ENCODE measurements at regions not wholly inside any gene's neighbourhood (a gene's known extent, or its start where the extent isn't known, plus 50 kb on each side); places are given as distances from the start of the nearest gene placed in this dataset.

DNA sequence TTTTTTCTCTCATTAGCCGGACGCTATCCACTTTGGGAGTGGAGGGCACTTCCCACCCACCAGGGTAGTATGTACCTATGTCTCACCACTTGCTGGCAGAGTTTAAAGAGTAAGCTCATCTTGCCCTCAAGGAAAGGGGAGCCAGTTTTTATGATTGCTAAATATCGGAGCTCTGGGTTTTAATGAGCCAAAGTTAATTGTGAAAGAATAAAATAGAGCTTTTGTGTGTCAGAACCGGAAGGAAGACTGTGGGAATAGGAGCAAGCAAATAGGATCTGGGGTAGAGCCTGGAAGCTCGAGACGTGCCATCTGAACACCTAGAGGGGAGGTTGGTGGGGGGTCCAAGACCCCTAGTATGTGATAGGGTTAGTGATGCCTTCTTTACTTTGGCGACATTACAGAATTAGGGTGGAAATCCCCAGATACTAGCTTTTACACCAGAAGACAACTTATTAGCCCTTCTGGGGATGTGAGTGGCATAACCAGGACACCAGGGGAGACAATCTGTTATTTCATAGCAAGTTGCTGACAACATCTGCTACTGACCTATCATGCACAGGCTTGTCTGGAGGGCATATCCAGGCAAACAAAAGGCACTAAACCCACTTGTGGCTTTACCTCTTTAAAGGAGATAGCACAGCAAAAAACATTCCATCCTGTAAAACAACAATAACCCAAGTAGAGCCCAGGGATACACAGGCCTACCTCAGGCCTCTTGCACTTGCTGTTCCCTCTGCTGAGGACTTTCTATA, 333.8 kb downstream of the ZNF621 start:
- DNase-seq (ENCODE audit: low read depth in 2 of 2), result no peak

DNA sequence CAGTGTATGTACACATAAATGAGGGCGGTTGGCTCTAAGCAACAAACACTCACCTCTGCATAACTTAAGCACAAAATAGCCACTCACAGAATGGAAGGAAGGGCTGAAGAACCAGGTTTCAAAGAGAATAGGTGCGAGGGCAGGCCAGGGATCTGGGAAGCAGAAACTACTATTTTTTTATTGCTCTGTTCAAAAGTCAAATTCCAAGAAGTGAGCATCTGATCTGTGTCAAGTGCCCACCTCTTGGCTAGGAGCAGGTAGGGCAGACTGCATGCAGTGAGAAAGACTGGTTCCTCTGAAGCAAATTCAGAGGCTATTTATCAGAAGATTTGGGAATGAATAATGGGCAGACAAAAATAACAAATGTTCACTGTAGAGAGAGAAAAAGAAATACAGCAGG, 336.4 kb upstream of the CTNNB1 start:
- DNase-seq (ENCODE audit: low read depth in 2 of 2), result no peak

DNA sequence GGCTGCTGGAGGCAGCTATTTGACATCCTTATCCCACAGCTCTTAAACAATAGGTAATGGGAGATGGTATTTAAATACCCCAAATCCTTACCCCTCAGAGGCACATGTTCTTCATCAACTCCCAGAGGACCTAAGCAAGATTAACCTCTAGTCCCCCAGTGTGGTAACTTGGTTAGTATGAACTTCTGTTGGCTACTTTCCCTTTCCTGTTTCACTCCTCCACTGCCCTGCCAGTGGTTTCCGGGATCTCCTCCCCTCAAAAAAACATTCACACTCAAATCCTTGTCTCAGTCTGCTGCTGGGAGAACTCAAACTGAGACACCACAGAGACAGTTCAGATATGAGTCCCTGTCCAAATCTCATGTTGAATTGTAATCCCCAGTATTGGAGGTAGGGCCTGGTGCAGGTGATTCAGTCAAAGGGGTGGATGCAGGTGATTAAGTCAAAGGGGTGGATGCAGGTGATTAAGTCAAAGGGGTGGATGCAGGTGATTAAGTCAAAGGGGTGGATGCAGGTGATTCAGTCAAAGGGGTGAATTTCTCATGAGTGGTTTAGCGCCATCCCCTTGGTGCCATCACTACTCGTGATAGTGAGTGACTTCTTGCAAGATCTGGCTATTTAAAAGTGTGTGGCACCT, 335.0 kb upstream of the CTNNB1 start:
- no peak for DNase-seq (ENCODE audit: low read depth in 2 of 2)

DNA sequence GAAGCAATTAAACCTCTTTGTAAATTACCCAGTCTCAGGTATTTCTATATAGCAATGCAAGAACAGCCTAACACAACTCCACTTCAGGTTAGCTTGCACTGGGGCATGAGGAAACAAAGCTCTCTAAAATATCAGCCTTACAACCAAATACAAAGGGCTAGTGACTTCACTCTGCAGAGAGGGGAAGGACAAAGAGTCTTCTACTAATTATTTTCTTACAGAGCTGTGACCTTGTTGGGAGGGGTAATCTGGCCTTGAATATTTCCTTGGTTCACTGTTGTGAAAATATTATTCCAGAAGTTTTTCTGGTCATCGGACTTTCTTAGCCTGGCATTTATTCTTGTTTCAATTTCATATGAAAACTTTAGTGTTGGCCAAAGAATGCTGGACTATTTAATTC, 334.4 kb upstream of the CTNNB1 start:
- DNase-seq (ENCODE audit: low read depth in 2 of 2), result no peak

DNA sequence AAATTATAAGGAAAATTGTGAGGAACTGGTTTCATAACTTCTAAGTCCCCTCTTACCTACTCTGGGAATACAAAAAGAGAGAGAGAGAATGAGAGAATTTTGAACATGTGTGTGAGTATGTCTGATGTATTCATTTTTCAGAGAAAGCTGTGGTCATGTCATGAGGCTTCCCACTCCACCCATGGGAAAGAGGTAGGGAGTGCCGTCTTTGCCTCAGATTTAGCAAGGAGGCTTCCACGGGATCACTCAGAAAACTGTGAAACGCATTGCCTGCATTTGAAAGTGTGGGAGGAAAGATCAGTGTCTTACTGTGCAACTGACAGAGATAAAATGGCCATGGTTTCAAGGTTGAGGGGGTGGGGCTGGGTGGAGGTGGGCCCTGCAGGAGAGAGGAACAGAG, 331.5 kb upstream of the CTNNB1 start:
- no peak for DNase-seq (ENCODE audit: low read depth in 2 of 2)

DNA sequence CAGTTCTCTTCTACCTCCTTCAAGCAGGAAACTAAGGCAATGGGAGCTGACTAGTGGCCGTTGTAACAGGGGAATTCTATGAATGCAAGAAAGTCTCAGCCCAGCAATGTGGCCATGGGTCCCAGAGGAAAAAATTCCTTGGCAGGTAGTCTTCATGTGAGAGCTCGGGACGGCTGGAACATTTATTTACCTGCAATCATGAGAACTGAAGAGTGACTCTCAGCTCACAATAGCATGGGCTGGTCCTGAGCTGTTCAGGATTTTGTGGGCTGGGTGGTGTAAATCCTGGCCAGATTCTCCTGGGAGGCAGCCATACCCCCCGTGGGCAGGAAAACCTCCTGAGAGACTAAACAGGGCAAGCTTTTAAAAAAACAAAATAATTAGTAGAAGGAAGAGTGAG, 330.3 kb upstream of the CTNNB1 start:
- no peak for DNase-seq (ENCODE audit: low read depth in 2 of 2)

DNA sequence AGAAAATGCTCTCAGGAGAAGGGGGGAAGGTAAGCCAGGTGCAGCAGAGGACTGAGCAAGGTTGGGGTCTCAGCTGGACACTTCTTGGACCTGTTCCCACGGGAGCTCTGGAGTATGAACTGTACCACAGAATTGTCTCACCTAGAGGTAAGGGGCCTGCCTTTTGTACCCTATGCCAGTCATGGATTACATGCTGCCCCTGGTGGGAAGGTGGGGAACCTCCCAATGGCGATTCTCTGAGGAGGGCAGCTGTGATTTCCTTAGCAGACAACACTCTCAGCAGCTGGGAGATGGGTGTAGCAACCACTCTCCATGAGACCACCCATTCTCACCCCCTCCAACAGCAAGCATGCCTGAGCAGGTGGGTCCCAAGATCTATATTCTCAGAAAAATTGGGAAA, 329.4 kb upstream of the CTNNB1 start:
- DNase-seq (ENCODE audit: low read depth in 2 of 2), result no peak

DNA sequence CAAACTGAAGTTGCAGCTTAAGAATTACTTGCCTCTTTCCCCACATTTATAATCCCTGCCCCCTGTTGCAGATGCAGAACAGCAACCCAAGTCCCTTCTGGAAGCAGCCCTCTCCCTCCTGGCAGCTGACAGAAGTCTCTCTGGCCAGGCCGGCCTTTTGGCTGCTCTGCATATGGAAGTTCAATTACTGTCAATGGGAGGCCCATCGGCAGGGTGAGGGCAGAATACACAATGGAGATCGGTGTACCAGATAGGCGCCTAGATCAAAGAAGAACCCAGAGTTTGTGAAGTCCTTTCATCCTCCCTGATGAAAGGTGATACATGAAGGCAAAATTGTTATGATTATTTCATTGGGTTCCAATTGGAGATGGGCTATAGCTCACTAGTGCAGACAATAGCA, 327.9 kb upstream of the CTNNB1 start:
- DNase-seq (ENCODE audit: low read depth in 2 of 2), result no peak

DNA sequence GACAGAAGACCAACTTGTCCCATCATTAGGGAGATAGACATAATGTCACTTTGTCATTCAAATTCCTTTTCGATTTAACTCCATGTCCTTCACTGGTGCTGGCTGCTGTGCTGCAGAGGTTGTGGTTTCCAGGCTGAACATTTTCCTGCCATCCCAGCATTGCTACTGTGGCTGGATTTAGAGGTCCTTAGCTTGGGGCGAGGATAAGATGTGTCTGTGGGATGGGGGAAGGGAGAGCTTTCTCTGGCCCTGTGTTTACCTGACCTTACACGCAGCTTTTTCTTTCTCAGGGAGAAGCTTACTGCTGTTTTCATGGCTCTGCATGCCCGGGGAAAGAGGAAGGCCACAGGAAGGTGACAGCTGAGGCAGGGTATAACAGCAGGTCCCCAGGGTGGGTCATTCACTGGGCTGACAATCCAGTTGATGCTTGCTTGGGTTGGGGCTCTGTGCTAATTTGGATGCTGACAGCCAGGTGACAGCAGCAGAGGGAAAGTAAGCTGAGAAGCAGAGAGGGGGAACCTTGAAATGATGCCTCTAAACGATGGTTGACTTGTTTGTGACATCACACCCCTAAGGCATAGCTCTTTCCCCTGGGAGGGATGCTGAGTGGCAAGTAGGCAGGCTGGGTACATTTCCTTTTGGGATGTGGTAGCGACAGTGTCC, 326.9 kb upstream of the CTNNB1 start:
- DNase-seq (ENCODE audit: low read depth in 2 of 2), result no peak

DNA sequence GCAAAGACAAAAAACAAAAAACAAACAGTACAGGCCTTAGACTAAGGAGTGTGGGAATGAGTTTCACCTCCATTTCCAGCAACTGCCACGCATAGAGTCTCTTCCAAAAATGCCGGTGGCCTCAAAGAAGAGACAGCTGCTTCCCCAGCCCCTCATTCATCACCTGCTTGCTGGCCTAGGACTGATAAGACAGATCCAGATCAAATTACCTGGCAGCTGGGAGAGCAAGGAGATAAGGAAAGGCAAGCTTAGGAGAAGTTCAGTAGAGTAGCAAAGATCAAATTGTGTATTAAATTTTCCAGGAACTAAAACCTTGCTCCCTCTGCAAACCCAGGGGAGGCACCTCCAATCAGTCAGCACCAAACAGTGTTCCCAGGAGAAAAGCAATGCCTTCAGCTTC, 325.8 kb upstream of the CTNNB1 start:
- DNase-seq (ENCODE audit: low read depth in 2 of 2), result no peak

DNA sequence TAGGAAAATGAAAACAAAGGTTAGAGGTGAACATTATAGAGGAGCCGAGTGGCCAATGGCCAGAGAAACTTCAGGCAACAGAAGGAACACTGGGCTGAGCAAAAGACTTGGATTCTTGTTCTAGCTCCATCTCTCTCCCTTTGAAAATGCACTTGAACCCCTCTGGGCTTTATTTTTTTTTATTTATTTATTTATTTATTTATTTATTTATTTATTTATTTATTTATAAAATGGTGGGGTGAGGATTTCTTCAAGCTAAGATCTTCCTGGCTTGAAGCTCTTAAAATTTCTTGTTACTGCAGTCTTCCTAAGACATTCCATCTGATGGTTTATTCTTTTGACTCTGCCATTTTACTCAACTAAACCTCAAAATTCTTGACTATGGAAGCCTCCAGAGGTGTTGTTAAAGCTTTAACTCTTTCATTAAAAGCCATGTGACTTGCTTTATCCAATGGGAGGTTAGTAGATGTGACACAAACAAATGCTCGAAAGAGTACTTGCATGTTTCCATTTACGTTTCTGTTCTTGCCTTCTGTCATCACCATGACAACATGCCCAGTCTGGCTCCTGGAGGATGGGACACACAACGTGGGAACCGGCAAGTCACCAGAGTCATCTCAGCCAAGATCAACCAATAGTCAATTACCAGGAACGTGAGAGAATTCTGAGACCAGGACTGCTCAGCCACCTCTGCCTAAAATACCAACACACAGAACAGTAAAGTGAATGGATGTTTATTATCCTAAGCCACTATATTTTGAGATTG, 325.2 kb upstream of the CTNNB1 start:
- DNase-seq (ENCODE audit: low read depth in 2 of 2), result no peak

DNA sequence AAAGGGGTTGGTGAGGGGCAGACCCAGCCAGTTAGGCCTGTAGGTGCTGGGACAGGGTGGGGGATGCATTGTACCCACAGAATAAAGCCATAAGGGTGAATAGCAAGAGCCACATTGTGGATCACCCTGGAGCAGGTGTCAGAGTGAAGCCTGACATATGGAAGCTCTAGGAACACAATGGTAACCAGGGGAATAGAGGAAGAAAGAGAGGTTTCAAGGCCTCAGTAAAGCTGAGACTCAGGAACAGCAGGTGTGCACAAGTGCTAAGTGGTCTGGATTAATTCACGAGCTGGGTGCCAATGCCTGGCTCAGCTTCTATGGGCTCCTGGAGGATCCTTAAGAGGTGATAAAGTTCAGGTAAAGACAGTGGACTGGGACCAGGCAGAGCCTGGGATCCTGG, 323.7 kb upstream of the CTNNB1 start:
- DNase-seq (ENCODE audit: low read depth in 2 of 2), result no peak

DNA sequence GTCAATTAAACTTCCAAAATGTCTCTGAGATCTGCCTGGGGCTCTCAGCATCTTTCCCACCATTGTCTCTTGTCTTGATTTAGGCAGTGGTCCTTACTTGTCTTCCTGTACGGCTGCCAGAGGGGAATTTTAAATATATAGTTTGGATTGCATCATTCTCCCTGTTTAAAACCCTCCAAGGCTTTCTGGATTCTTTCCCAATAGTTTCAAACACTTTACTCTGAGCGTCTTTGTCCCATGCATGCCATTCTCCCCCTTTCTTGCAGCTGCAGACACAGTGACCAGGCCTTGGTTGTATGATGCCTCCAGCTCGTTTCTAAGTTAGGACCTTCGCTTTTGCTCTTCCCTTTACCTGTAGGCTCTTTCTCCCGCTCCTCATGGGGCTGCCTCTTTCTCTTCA, 323.3 kb upstream of the CTNNB1 start:
- no peak for DNase-seq (ENCODE audit: low read depth in 2 of 2)

DNA sequence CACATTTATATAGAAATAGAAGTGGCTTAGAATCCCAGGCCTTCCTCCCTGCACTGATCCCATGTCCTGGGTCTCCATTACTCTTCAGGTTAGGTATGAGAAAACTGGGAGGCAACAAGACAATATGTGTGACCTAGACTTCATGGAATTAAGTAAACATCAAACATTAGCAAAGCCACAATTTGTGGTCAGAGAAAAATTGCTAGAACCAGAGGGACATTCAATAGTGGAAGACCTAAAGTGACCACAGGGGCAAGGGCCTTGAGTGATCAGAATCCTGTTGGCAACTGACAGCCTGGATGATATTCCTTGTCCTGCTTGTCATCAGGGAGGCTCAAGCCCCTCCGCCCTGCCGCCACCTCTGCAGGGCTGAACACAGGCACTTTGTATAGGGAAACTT, 322.8 kb upstream of the CTNNB1 start:
- no peak for DNase-seq (ENCODE audit: low read depth in 2 of 2)

DNA sequence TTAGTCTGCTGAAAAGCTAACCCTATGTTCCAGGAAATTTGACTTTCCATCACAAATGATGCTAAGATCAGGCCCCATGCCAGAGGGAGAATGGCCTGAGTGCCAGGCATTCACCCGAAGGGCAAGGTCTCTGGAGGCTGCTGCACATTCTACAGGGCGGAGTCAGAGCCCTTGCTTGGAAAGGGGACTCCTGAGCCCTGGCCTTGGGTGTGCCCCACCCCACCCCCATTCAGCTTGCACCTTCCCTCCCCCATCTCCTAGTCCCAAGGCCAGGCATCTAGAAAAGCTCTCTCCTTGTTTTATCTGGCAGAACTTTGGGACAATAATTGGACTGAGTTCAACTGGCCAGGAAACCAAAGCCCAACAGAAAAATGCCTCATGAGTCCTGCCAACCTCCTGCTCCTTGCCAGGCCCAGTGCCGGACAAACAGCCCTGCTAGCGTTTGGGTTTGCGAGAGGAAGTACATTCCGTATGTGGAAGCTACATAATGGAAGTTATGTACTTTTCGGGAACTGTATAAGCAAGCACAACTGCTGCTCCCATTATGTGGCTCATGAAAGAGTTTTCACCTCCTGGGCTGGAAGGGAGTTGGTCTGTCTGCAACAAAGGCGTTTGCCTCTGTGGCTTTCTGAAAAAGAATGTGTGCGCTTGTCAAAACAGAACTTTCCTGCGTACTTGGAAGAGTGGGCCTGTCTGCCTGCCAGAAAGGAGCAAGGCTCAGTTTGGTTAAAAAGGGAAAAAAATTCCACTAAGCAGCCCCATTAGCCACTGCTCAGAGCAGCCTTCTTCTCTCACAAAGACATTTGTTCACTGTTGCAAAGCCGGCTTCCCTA, 321.5 kb upstream of the CTNNB1 start:
- peak in 1 of 2 experiments; percentile 8 for DNase-seq (ENCODE audit: low read depth in 2 of 2)

DNA sequence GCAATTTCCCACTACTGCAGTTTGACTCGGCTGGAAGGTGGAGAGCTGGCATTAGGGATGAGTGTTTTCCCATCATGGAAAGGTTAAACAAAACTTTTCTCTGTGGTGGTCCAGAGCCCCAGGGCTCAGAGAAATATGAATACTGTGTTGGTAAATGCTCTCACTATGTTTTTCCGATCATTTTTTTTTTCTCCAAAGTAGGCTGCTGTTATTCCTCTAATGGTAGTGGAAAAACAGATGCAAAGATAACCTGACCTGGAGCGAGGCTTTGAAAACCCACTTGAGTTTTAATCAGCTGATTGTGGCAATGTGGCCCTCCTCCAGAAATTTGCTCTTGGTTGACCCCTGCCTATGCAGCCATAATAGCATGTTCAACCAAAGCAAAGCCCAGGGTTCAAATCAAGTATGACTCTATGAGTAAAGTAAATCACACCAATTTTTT, 320.8 kb upstream of the CTNNB1 start:
- DNase-seq (ENCODE audit: low read depth in 2 of 2), result no peak

DNA sequence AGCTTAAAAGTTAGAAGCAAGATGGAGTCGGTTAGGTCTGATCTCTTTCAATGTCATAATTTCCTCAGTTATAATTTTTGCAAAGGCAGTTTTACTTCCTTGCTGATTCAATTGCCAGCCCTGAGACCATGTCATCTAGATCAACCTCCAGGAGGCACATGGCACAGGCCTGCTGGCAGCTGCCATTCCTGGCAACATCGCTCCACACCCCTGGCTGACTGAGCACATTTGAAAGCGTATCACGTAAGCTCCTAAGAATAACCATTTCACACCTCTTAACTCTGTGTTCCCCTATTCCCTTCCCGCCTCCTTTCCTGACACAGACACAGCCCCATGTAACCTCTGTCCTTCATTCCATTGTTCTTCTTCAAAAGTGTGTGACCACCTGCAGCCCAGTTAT, 313.9 kb upstream of the CTNNB1 start:
- no peak for DNase-seq (ENCODE audit: low read depth in 2 of 2)

DNA sequence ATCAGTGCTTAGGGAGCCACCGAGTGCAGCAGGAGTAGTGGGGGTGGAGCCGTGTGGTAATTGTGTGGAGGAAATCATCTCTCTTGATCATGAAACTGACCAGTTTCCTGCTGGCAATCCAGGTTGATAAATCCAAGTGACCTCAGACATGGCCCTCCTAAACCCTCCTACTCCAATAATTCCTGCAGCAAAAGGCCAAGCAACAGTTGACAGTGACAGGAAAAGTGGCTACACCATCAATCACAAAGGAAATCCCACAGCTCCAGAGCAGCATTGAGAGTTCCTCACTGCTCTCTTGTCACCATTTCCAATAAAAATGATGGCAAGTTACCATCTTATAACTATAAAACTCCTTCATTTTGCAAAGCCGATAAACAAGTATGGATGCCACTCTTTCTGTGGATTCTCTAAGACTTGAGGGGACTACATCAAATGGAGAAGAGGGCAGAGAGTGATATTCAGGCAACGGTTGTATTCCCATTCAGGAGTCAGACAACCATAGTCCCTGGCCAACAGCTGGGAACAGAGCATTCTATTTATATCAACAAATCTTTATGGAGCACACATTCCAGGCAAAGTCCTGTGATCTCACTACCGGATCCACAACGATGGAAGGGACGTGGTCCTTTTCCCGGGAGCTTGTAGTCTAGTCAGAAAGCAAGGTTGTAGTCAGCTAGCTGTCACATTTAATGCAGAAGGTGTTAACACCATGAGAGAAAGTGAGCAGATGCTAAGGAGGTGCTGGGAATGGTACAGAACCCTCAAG, 312.5 kb upstream of the CTNNB1 start:
- DNase-seq (ENCODE audit: low read depth in 2 of 2), result no peak

DNA sequence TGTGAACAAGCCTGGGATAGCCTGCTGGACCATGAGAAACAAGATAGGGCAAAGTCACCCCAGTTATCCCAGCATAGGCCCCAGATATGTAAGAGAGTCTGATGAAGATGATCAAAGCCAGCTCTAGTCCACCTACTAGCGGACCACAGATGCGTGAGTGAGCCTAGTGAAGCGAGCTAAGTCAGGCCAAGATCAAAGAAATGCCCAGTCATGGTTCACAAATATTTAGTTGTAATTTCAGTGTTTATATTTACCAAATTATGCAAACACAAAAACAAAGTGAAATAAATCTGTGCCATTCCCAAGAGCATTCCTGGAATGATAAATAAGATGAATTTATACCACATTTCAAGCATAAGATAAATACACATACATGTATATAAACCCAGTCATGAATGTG, 308.1 kb upstream of the CTNNB1 start:
- DNase-seq (ENCODE audit: low read depth in 2 of 2), result no peak

DNA sequence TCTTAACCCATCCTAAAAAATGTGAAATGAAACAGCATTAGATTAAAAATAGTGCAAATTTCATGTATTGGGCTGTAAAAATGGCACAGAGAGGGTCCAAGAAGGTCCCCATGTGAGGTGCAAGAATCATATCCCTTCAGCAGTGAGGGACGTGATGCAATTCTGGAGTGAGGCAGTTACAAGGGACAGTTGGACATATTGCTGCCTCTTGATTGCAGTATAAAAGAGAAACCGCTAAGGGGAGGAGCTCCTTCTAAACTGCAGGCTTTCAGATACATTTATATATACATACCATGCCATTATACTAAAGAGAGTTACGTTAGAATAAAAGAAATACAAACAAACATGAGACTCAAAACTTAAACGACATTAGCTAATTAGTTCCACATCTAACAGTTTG, 304.2 kb upstream of the CTNNB1 start:
- DNase-seq (ENCODE audit: low read depth in 2 of 2), result no peak

DNA sequence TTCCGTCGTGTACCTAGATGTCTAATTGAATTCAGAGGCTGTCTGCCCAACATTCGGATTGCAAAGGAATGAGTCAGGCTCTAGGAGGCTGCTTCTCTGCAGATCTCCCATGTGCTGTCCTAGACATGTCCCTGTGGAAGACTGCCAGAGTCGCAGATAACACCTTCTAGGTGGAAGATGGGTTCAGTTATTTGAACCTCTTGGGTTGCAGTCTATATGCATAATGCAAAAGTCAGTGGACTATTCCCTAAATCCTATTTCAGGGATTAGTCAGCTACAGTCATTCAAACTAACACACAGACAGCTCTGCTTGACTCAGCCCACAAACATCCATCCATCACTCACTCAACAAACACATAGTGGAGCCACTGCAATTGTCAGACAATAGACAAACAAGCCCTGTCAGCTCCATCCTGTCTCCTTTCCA, 300.0 kb upstream of the CTNNB1 start:
- no peak for DNase-seq (ENCODE audit: low read depth in 2 of 2)

Data from fibroblast of skin of left quadriceps (primary cell).